NOMO-1 (cell line): ENCODE measurements at regions not wholly inside any gene's neighbourhood (a gene's known extent, or its start where the extent isn't known, plus 50 kb on each side); places are given as distances from the start of the nearest gene placed in this dataset.
"Not testable (repeated sequence)": the region's sequence is repeated elsewhere in the genome, so short reads cannot be mapped to it uniquely, and the experiment has no call there.

Experiments used
- DNase-seq, 2 experiments: peaks; one replicate each; lab custom pipeline; 2025; ENCODE audit not compliant: unreplicated experiment in 2 of 2; lab: John Stamatoyannopoulos, UW

GRCh38 chr10:53543410-53543809, 770.8 kb upstream of the MBL2 start:
- DNase-seq, result no peak

GRCh38 chr10:53537508-53537907, 764.9 kb upstream of the MBL2 start:
- no peak for DNase-seq

GRCh38 chr10:53536322-53536721, 763.7 kb upstream of the MBL2 start:
- DNase-seq, result no peak

GRCh38 chr10:53534428-53534827, 761.8 kb upstream of the MBL2 start:
- DNase-seq, result no peak

- no peak for DNase-seq
Observed at GRCh38 chr10:53528974-53529373, 756.4 kb upstream of the MBL2 start.

GRCh38 chr10:53521046-53521445, 748.5 kb upstream of the MBL2 start:
- DNase-seq, result no peak

- no peak for DNase-seq
Observed at GRCh38 chr10:53508197-53508596, 735.6 kb upstream of the MBL2 start.

GRCh38 chr10:53504492-53504891, 731.9 kb upstream of the MBL2 start:
- DNase-seq, result not testable (repeated sequence)

- no peak for DNase-seq
Observed at GRCh38 chr10:53491774-53492173, 719.2 kb upstream of the MBL2 start.

GRCh38 chr10:53490553-53490952, 718.0 kb upstream of the MBL2 start:
- no peak for DNase-seq

GRCh38 chr10:53489335-53490182, 717.0 kb upstream of the MBL2 start:
- no peak for DNase-seq

- no peak for DNase-seq
Observed at GRCh38 chr10:53487019-53487983, 714.7 kb upstream of the MBL2 start.

- DNase-seq, result not testable (repeated sequence)
Observed at GRCh38 chr10:53485422-53485821, 712.8 kb upstream of the MBL2 start.

GRCh38 chr10:53479365-53479764, 706.8 kb upstream of the MBL2 start:
- DNase-seq, result no peak

- no peak for DNase-seq
Observed at GRCh38 chr10:53477313-53477675, 704.7 kb upstream of the MBL2 start.

- DNase-seq, result no peak
Observed at GRCh38 chr10:53476650-53477312, 704.2 kb upstream of the MBL2 start.

GRCh38 chr10:53469383-53469782, 696.8 kb upstream of the MBL2 start:
- DNase-seq, result no peak

GRCh38 chr10:53463539-53463938, 691.0 kb upstream of the MBL2 start:
- no peak for DNase-seq

- DNase-seq, result no peak
Observed at GRCh38 chr10:53458007-53458406, 685.4 kb upstream of the MBL2 start.

GRCh38 chr10:53453196-53453595, 680.6 kb upstream of the MBL2 start:
- DNase-seq, result no peak

GRCh38 chr10:53447576-53447975, 675.0 kb upstream of the MBL2 start:
- DNase-seq, result no peak
